Ishikawa (cell line): ENCODE measurements at regions not wholly inside any gene's neighbourhood (a gene's known extent, or its start where the extent isn't known, plus 50 kb on each side); places are given as distances from the start of the nearest gene placed in this dataset.

Experiments used
- CEBPB ChIP-seq: IDR thresholded peaks from 2 replicates; pipeline ENCODE4 v1.6.1; 2012
- EP300 ChIP-seq: IDR thresholded peaks from 2 replicates; pipeline ENCODE4 v1.6.1; 2012; ENCODE audit warnings: borderline replicate concordance
- FOXM1 ChIP-seq: IDR thresholded peaks from 2 replicates; pipeline ENCODE4 v1.6.1; 2012; ENCODE audit warnings: low read depth, borderline replicate concordance
- MAX ChIP-seq: IDR thresholded peaks from 2 replicates; pipeline ENCODE4 v1.6.1; 2012
- NFIC ChIP-seq: IDR thresholded peaks from 2 replicates; pipeline ENCODE4 v1.6.1; 2012
- RAD21 ChIP-seq: IDR thresholded peaks from 2 replicates; pipeline ENCODE4 v1.6.1; 2012; ENCODE audit warnings: low read depth
- TCF12 ChIP-seq: IDR thresholded peaks from 2 replicates; pipeline ENCODE4 v1.6.1; 2012; ENCODE audit warnings: low read depth
- ZBTB7A ChIP-seq: IDR thresholded peaks from 2 replicates; pipeline ENCODE4 v1.6.1; 2012; ENCODE audit warnings: low read depth

DNA sequence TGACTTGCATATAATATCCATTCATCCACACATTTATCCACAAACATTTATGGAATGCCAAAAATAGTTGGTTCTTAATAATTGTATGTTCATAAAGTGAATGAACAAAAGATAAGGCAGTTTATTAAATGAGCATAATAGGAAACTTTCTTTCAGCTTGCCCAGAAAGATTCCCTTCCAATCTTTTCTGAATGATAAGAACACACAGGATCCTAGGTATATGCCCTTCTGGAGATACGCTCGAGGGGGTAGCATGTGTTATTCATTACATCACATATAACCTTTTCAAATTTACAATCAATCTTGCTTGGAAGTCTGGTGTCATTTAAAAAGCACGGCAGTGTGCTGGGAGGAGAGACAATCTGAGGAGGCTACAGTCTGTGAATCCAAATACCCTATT is 80.4 kb upstream of the PDK4 start:
- no peak for TF ChIP-seq MAX
- TF ChIP-seq NFIC = no peak
- no peak for TF ChIP-seq EP300
- no peak for TF ChIP-seq RAD21
- no peak for TF ChIP-seq ZBTB7A
- TF ChIP-seq FOXM1 = no peak
- no peak for TF ChIP-seq CEBPB
- no peak for TF ChIP-seq TCF12
